ENCODE measurements at regions not wholly inside any gene's neighbourhood (a gene's known extent, or its start where the extent isn't known, plus 50 kb on each side); places are given as distances from the start of the nearest gene placed in this dataset.

DNA sequence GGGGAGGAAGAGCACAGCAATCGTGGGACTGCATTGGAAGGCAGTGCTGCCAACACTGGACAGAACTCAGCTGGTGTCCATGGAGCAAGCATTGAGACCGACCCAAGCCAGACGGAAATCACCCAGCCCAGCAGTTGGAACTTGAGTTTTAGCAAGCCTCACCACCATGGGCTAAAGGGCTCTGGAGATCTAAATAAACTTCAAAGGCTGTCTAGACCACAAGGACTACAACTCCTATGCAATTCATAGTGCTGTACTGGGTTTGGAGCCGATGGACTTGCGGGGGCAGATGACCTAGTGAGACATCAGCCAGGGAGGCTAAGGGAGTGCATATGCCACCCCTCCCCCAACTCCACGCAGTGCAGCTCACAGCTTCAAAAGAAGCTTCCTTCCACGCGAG is 243.6 kb upstream of the SLC39A10 start:
- H3K27ac Mint-ChIP-seq, result no peak overlapping the region
- H3K9me3 Mint-ChIP-seq, result no peaks in the 10 kb centered on the region
- H3K36me3 Mint-ChIP-seq, result no peaks in the 10 kb centered on the region
- peaks cover 5% of the 10 kb centered on the region for H3K4me1 Mint-ChIP-seq (ENCODE audit: low read depth)
- POLR2A ChIA-PET, result no interaction called here
- CTCF ChIA-PET, result no interaction called here
- no peak for DNase-seq
- H3K4me3 Mint-ChIP-seq, result no peak overlapping the region
- H3K27me3 Mint-ChIP-seq, result no peaks in the 10 kb centered on the region
- intact Hi-C loops (cut with micrococcal nuclease), result no loop called here

DNA sequence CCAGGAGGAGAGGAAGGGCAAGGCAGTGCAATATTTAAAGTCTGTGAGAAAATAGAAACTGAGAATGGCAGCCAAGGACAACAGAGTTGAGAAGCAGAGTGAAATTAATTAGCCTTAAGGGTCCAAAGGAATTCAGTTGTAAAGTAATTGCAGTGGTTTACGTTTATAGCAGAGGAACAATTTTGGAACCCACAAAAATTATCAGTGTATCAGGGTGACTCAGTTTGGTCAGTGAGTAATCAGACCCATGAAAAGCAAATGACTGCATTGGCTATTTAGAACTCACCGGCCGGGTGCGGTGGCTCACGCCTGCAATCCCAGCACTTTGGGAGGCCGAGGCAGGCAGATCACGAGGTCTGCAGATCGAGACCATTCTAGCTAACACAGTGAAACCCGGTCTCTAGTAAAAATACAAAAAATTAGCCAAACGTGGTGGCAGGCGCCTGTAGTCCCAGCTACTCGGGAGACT is 245.8 kb upstream of the SLC39A10 start:
- intact Hi-C loops (cut with micrococcal nuclease), result no loop called here
- Mint-ChIP-seq H3K27ac (no peak overlapping the region), H3K4me3 (no peak overlapping the region), H3K9me3 (no peaks in the 10 kb centered on the region), H3K27me3 (no peaks in the 10 kb centered on the region), H3K4me1 (ENCODE audit: low read depth) (peaks cover 8% of the 10 kb centered on the region), H3K36me3 (no peaks in the 10 kb centered on the region)
- ChIA-PET CTCF (no interaction called here), POLR2A (no interaction called here)
- DNase-seq, result no peak

DNA sequence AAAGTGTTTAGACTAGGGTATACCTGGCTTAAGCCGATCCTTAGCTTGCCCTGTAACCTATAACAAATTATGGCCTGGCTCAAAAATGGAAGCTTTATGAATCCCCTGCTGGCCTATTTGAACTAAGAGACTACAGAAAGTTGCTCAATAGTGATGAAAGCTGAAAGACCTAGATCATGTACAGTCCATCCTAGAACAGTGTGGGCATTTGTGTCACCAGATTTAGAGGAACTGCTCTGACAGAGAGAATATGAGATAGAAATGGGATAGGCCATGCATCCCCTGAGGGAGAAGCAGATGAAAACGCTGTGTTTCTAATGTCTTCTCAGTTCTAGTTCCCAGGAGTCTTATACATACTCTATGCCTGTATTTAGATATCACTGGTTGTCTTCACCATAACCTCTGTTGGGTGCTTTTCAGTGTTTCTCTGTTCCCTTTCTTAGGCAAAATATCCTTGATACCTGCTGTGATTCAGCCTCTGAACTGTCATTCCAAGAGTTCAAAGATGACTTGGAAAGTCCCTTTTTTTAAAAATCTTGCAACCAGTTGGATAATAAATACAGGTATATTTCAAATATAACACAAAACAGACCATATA is 246.9 kb upstream of the SLC39A10 start:
- ChIA-PET CTCF (no interaction called here), POLR2A (no interaction called here)
- H3K36me3 Mint-ChIP-seq, result no peaks in the 10 kb centered on the region
- H3K27ac Mint-ChIP-seq, result no peak overlapping the region
- intact Hi-C loops (cut with micrococcal nuclease), result no loop called here
- peaks cover 13% of the 10 kb centered on the region for H3K4me1 Mint-ChIP-seq (ENCODE audit: low read depth)
- H3K27me3 Mint-ChIP-seq, result no peaks in the 10 kb centered on the region
- no peak for DNase-seq
- H3K4me3 Mint-ChIP-seq, result no peak overlapping the region
- H3K9me3 Mint-ChIP-seq, result no peaks in the 10 kb centered on the region

DNA sequence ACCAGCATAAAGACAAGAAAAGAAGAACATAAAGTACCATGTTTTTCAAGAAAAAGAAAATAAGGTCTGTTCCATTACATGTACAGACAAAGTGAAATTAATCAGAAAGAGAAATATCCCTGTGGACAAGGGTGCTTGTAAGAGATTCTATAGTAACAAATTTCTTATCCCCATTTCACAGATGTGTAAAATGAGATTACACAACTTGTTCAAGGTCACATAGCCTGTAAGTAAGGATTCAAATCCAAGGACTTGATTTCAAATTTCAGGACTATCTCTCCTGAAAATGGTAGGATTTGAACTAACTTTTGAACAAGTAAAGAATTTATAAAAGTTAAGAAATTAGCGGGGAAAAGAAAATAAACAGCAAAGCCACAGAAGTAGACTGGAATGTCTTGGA is 248.2 kb upstream of the SLC39A10 start:
- CTCF ChIA-PET, result no interaction called here
- no peak overlapping the region for H3K4me3 Mint-ChIP-seq
- no peak overlapping the region for H3K27ac Mint-ChIP-seq
- no peaks in the 10 kb centered on the region for H3K36me3 Mint-ChIP-seq
- no peak for DNase-seq
- no peaks in the 10 kb centered on the region for H3K27me3 Mint-ChIP-seq
- no peaks in the 10 kb centered on the region for H3K9me3 Mint-ChIP-seq
- POLR2A ChIA-PET, result no interaction called here
- peaks cover 13% of the 10 kb centered on the region for H3K4me1 Mint-ChIP-seq (ENCODE audit: low read depth)
- intact Hi-C loops (cut with micrococcal nuclease), result no loop called here

- ChIA-PET POLR2A (no interaction called here), CTCF (no interaction called here)
- Mint-ChIP-seq H3K36me3 (no peaks in the 10 kb centered on the region), H3K4me3 (no peak overlapping the region), H3K27ac (no peak overlapping the region), H3K27me3 (no peaks in the 10 kb centered on the region), H3K4me1 (ENCODE audit: low read depth) (peaks cover 11% of the 10 kb centered on the region), H3K9me3 (no peaks in the 10 kb centered on the region)
- intact Hi-C loops (cut with micrococcal nuclease), result no loop called here
- DNase-seq, result no peak
These were observed 248.8 kb upstream of the SLC39A10 start for GRCh38 chr2:195408196-195408595.

DNA sequence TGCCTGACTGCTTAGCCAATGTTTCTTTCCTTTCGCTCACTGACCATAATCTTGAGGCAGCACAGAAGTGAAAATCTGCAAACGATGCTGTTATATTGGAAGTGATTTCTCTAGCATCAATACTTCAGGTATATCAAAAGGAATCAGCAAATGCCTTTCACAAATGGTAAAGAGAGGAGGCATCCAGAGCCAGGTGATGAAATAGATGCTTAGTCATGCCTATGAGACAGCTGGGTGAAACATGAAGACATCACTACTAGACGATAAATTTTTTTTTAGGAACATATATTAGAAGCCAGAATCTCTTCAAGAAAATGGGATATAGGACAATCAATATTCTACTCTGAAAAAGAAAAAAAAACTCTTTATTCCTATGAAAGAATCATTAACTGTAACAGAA is 249.2 kb upstream of the SLC39A10 start:
- Mint-ChIP-seq H3K27me3 (no peaks in the 10 kb centered on the region), H3K9me3 (no peaks in the 10 kb centered on the region), H3K4me1 (ENCODE audit: low read depth) (peaks cover 11% of the 10 kb centered on the region), H3K36me3 (no peaks in the 10 kb centered on the region), H3K27ac (no peak overlapping the region), H3K4me3 (no peak overlapping the region)
- CTCF ChIA-PET, result no interaction called here
- DNase-seq, result no peak
- intact Hi-C loops (cut with micrococcal nuclease), result no loop called here
- POLR2A ChIA-PET, result no interaction called here

GRCh38 chr2:195406886-195407603 is 250.0 kb upstream of the SLC39A10 start:
- intact Hi-C loops (cut with micrococcal nuclease), result no loop called here
- Mint-ChIP-seq H3K36me3 (no peaks in the 10 kb centered on the region), H3K4me1 (ENCODE audit: low read depth) (peaks cover 11% of the 10 kb centered on the region), H3K4me3 (no peak overlapping the region), H3K9me3 (no peaks in the 10 kb centered on the region), H3K27ac (no peak overlapping the region), H3K27me3 (no peaks in the 10 kb centered on the region)
- POLR2A ChIA-PET, result no interaction called here
- peak; percentile 27 for DNase-seq
- CTCF ChIA-PET, result no interaction called here

DNA sequence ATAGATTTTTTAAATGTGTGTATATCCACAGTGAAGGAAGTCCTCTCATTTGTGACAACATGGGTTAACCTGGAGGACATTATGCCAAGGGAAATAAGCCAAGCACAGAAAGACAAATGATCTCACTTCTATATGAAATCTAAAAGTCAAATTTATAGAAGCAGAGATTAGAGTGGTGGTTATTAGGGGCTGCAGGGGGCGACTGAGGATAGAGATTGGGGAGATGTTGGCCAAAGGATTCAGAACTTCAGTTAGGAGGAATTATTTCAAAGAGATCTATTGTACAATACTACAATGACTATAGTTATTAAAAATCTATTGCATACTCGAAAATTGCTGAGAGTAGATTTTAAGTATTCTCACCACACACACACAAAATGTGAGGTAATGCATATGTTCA is 252.4 kb upstream of the SLC39A10 start:
- Mint-ChIP-seq H3K9me3 (no peaks in the 10 kb centered on the region), H3K36me3 (no peaks in the 10 kb centered on the region), H3K4me1 (ENCODE audit: low read depth) (peaks cover 8% of the 10 kb centered on the region), H3K27me3 (no peaks in the 10 kb centered on the region), H3K27ac (no peak overlapping the region), H3K4me3 (no peak overlapping the region)
- intact Hi-C loops (cut with micrococcal nuclease), result loop anchor here (2.0 kb wide), 1 partner anchor 256 kb away; no protein-coding TSS in a partner anchor
- CTCF ChIA-PET, result no interaction called here
- POLR2A ChIA-PET, result no interaction called here
- no peak for DNase-seq

DNA sequence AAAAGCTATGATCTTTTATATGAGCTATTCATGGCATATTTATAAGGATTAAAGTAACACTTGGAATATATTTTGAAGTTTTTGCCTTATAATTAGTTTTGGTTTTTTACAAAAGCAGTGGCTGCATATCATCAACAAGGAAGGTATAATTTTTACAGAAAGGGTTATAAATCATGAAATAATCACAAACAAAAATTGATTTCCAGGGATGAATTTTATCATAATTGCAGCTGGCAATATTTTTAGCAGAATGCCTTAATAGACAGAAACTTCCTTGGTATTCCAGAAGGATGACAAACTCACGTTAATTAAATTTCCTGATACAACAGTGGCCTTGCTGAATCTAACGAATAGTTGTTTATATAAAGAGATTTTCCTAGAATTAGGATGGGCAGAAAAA is 260.5 kb upstream of the SLC39A10 start:
- CTCF ChIA-PET, result no interaction called here
- H3K9me3 Mint-ChIP-seq, result no peaks in the 10 kb centered on the region

DNA sequence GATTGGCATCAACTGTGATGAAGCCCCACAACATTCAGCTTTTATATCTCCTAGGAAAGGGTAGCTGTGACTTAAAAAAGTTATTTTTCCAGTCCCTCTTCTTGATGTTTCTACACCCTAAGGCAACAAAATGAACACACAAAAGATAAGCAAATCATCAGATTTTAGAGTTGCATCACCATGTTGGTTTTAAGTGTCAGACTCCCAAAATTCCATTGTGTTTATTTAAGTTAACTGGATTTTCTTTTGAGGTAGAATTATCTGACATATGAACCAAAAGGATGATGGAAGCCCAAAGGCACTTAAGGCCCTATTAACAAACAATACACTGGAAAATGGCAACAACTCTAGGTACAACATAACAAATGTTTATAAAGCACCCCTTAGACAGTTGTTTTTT is 261.7 kb upstream of the SLC39A10 start:
- Mint-ChIP-seq H3K27ac (no peak overlapping the region), H3K9me3 (no peaks in the 10 kb centered on the region), H3K4me3 (no peak overlapping the region), H3K4me1 (ENCODE audit: low read depth) (no peaks in the 10 kb centered on the region), H3K27me3 (no peaks in the 10 kb centered on the region), H3K36me3 (no peaks in the 10 kb centered on the region)
- ChIA-PET CTCF (no interaction called here), POLR2A (no interaction called here)
- intact Hi-C loops (cut with micrococcal nuclease), result no loop called here
- no peak for DNase-seq

More for the DNA sequence above, 260.5 kb upstream of the SLC39A10 start:
- DNase-seq, result no peak
- intact Hi-C loops (cut with micrococcal nuclease), result no loop called here
- POLR2A ChIA-PET, result no interaction called here
- Mint-ChIP-seq H3K4me3 (no peak overlapping the region), H3K27ac (no peak overlapping the region), H3K4me1 (ENCODE audit: low read depth) (no peaks in the 10 kb centered on the region), H3K27me3 (no peaks in the 10 kb centered on the region), H3K36me3 (no peaks in the 10 kb centered on the region)

DNA sequence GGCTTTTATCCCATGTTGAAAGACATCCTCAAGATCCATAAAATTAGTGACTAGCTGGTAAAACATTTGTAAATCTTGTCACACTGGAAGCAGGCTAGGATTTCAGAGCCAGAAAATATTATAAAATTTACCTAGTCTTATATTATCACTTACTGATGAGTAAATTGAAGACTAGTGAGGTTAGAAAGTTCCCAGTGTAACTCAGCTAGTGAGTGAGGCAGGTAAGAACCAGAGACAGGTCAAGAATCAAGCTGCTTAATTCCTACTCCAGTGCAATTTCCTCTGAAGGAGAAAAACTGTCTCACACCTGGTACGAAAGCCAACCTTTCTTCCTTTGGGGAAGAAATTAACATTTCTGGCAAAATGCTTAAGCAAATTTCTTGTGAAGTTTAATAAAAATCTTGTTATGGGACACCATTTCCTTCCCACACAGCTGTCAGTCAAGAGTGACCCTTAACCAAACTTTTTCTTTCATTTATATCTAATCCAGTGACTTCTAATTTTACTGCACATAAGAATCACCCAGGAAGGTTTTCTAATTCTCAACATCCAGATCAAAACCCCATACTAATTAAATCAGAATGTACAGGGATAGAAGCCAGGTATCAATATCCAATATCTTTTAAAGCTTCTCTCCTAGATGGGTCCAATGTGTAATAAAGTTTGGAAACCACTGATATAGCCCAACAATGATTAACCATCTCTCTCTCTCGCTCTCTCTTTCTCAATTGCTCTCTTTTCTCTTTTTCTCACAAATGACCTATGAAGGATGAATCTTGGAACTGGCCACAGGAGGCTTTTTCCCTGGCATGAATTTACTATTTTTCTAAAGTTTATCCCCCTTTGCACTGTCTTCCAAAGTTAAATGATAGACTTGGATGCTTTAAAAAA is 264.3 kb upstream of the SLC39A10 start:
- H3K27ac Mint-ChIP-seq, result no peak overlapping the region
- H3K36me3 Mint-ChIP-seq, result no peaks in the 10 kb centered on the region
- H3K27me3 Mint-ChIP-seq, result no peaks in the 10 kb centered on the region
- H3K4me1 Mint-ChIP-seq (ENCODE audit: low read depth), result no peaks in the 10 kb centered on the region
- ChIA-PET CTCF (no interaction called here), POLR2A (no interaction called here)
- H3K4me3 Mint-ChIP-seq, result no peak overlapping the region
- intact Hi-C loops (cut with micrococcal nuclease), result no loop called here
- no peaks in the 10 kb centered on the region for H3K9me3 Mint-ChIP-seq
- no peak for DNase-seq

DNA sequence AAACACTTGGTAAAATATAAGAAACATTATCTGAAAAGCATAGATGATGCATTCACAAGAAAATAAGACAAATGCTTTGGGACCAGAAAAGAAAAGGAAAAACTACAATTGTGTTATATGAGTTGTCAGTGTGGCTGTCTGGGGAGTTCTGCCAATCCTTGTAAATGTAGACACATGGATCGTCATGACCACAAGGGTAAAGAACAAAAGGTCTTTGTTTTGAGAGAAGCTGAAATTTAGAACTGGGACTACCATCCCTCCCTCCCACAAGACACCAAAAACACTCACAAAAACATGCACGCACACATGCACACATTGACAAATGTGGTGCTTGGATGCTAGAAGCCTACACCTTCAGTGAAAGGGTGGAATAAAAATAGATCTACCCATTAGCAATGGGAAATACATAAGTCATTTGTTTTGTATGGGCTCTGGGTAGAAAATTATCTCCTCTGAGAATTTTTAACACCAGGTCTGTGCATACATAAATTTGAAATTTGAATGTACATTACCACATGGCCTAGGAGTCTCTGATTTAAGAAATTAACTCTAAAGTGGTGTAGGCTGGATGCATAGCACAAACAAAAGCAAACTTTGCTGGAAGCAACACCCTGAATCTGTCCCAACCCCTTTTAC is 266.2 kb upstream of the SLC39A10 start:
- H3K36me3 Mint-ChIP-seq, result peaks cover 2% of the 10 kb centered on the region
- ChIA-PET CTCF (no interaction called here), POLR2A (no interaction called here)
- no peak overlapping the region for H3K4me3 Mint-ChIP-seq
- DNase-seq, result no peak
- no peak overlapping the region for H3K27ac Mint-ChIP-seq
- intact Hi-C loops (cut with micrococcal nuclease), result no loop called here
- H3K9me3 Mint-ChIP-seq, result no peaks in the 10 kb centered on the region
- H3K27me3 Mint-ChIP-seq, result no peaks in the 10 kb centered on the region
- no peaks in the 10 kb centered on the region for H3K4me1 Mint-ChIP-seq (ENCODE audit: low read depth)

Data from activated CD4-positive, alpha-beta memory T cell treated with anti-CD3 and anti-CD28 coated beads for 36 hours (primary cell).